SK-N-SH (cell line): ENCODE measurements at regions not wholly inside any gene's neighbourhood (a gene's known extent, or its start where the extent isn't known, plus 50 kb on each side); places are given as distances from the start of the nearest gene placed in this dataset.

Experiments
- CTCF ChIP-seq: fragments of 200-600 bp; sonication (generic); IDR thresholded peaks from 2 replicates; pipeline ENCODE4 v1.6.1; 2017; ENCODE audit warnings: antibody characterized with exemption, mild to moderate bottlenecking, moderate library complexity
- EP300 ChIP-seq, 2 experiments: IDR thresholded peaks; 2 replicates each; pipeline versions ENCODE4 v1.4.0 to v1.6.1; 2012; ENCODE audit warnings: borderline replicate concordance in 1 of 2, low read depth in 1 of 2, low read length in 1 of 2
- MXI1 ChIP-seq: IDR thresholded peaks from 2 replicates; pipeline ENCODE4 v1.6.1; 2012; ENCODE audit warnings: mild to moderate bottlenecking, low read depth, low read length, improper control_type of control experiment
- NRF1 ChIP-seq: IDR thresholded peaks from 2 replicates; pipeline ENCODE4 v1.6.1; 2012; ENCODE audit warnings: low read depth, mild to moderate bottlenecking, low read length
- RXRA ChIP-seq: IDR thresholded peaks from 2 replicates; pipeline ENCODE4 v1.4.0; 2012; ENCODE audit warnings: low read depth, mild to moderate bottlenecking, borderline replicate concordance
- TAF1 ChIP-seq: IDR thresholded peaks from 2 replicates; pipeline ENCODE4 v1.6.1; 2012; ENCODE audit warnings: low read depth, mild to moderate bottlenecking, low read length, moderate library complexity, borderline replicate concordance

- TF ChIP-seq CTCF, result no peak
- no peak for TF ChIP-seq NRF1
- TF ChIP-seq TAF1, result no peak
- TF ChIP-seq MXI1, result no peak
- TF ChIP-seq EP300 (IDR thresholded peaks at IDR 0.05; ENCODE audit: borderline replicate concordance in 1 of 2, low read depth in 1 of 2, low read length in 1 of 2), result no peak
- no peak for TF ChIP-seq RXRA
Measured at GRCh38 chr16:63947022-63947421, 1174.8 kb downstream of the CDH11 start.
